WTC11 (cell line): ENCODE measurements at regions not wholly inside any gene's neighbourhood (a gene's known extent, or its start where the extent isn't known, plus 50 kb on each side); places are given as distances from the start of the nearest gene placed in this dataset.
"Not testable (repeated sequence)": the region's sequence is repeated elsewhere in the genome, so short reads cannot be mapped to it uniquely, and the experiment has no call there.

Experiments
- ATAC-seq: fragments of 200-7000 bp; cut with Tn5 transposase; 2 replicates; pipeline ENCODE4 v1.10.0; 2021; ENCODE audit warnings: mild to moderate bottlenecking, moderate library complexity
- CTCF ChIA-PET: fragments of 300-600 bp; sonication (Branson Sonifier 250); formaldehyde crosslinking; loops from one replicate; lab custom pipeline; 2021; ENCODE audit warnings: antibody characterized with exemption; lab: Charles Lee
- POLR2A ChIA-PET: fragments of 350-600 bp; sonication (Branson Sonifier 250); formaldehyde crosslinking; loops from one replicate; lab custom pipeline; 2021; ENCODE audit warnings: antibody characterized with exemption; lab: Charles Lee
- DNase-seq: peaks from one replicate; pipeline ENCODE4 v3.0.0; 2021; ENCODE audit warnings: low spot score
- H3K27ac Mint-ChIP-seq: 2 replicates; pipeline ENCODE4 v1.8.0; 2021; ENCODE audit warnings: mixed read lengths
- H3K27me3 Mint-ChIP-seq: 2 replicates; pipeline ENCODE4 v1.8.0; 2021; ENCODE audit warnings: low read depth, mild to moderate bottlenecking, moderate library complexity, mixed read lengths
- H3K36me3 Mint-ChIP-seq: 2 replicates; pipeline ENCODE4 v1.8.0; 2021; ENCODE audit warnings: mixed read lengths
- H3K4me1 Mint-ChIP-seq: 2 replicates; pipeline ENCODE4 v1.8.0; 2022; ENCODE audit warnings: mixed read lengths
- H3K4me3 Mint-ChIP-seq: 2 replicates; pipeline ENCODE4 v1.8.0; 2021; ENCODE audit warnings: mild to moderate bottlenecking, moderate library complexity, mixed read lengths
- H3K9me3 Mint-ChIP-seq: 2 replicates; pipeline ENCODE4 v1.8.0; 2021; ENCODE audit warnings: mixed read lengths
- CBFB ChIP-seq: sonication (generic); formaldehyde crosslinking; IDR thresholded peaks from 2 replicates; pipeline ENCODE4 v1.8.1; 2022; ENCODE audit warnings: mild to moderate bottlenecking, low read depth, missing genetic modification reagents
- E2F1 ChIP-seq: sonication (generic); formaldehyde crosslinking; IDR thresholded peaks from 2 replicates; pipeline ENCODE4 v1.8.0; 2022; ENCODE audit warnings: mild to moderate bottlenecking, missing genetic modification reagents
- ETV6 ChIP-seq: sonication (generic); formaldehyde crosslinking; IDR thresholded peaks from 2 replicates; pipeline ENCODE4 v1.8.1; 2022; ENCODE audit warnings: mild to moderate bottlenecking, missing genetic modification reagents
- FOXK1 ChIP-seq: sonication (generic); formaldehyde crosslinking; IDR thresholded peaks from 2 replicates; pipeline ENCODE4 v1.8.0; 2022; ENCODE audit warnings: mild to moderate bottlenecking, moderate library complexity, missing genetic modification reagents
- FOXP1 ChIP-seq: sonication (generic); formaldehyde crosslinking; IDR thresholded peaks from 2 replicates; pipeline ENCODE4 v1.8.0; 2022; ENCODE audit warnings: missing genetic modification reagents, mild to moderate bottlenecking, moderate library complexity, borderline replicate concordance
- GABPB1 ChIP-seq: sonication (generic); formaldehyde crosslinking; IDR thresholded peaks from 2 replicates; pipeline ENCODE4 v1.8.1; 2023; ENCODE audit warnings: mild to moderate bottlenecking, missing genetic modification reagents
- GRHL2 ChIP-seq: fragments of 250-450 bp; sonication (Bioruptor Pico); IDR thresholded peaks from 2 replicates; pipeline ENCODE4 v1.8.0; 2022; ENCODE audit warnings: mild to moderate bottlenecking, moderate library complexity; ENCODE audit not compliant: insufficient replicate concordance, severe bottlenecking
- HMGA2 ChIP-seq: fragments of 250-450 bp; sonication (Bioruptor Pico); IDR thresholded peaks from 2 replicates; pipeline ENCODE4 v1.4.0; 2021; ENCODE audit warnings: mild to moderate bottlenecking, moderate library complexity
- IRF2 ChIP-seq: sonication (generic); formaldehyde crosslinking; IDR thresholded peaks from 2 replicates; pipeline ENCODE4 v1.8.0; 2022; ENCODE audit warnings: low read depth, missing genetic modification reagents, borderline replicate concordance
- KAT7 ChIP-seq: sonication (generic); formaldehyde crosslinking; IDR thresholded peaks from 2 replicates; pipeline ENCODE4 v1.8.1; 2023; ENCODE audit warnings: missing genetic modification reagents, mild to moderate bottlenecking, borderline replicate concordance
- MXD4 ChIP-seq: fragments of 250-450 bp; sonication (Bioruptor Pico); IDR thresholded peaks from 2 replicates; pipeline ENCODE4 v1.8.0; 2021; ENCODE audit warnings: mild to moderate bottlenecking, moderate library complexity, borderline replicate concordance
- MYBL2 ChIP-seq: sonication (generic); formaldehyde crosslinking; IDR thresholded peaks from 2 replicates; pipeline ENCODE4 v1.8.1; 2023; ENCODE audit warnings: mild to moderate bottlenecking, moderate library complexity, missing genetic modification reagents
- NFE2L1 ChIP-seq: sonication (generic); formaldehyde crosslinking; IDR thresholded peaks from 2 replicates; pipeline ENCODE4 v1.8.1; 2023; ENCODE audit warnings: missing genetic modification reagents
- NFYB ChIP-seq: sonication (generic); formaldehyde crosslinking; conservative IDR thresholded peaks from 2 replicates; pipeline ENCODE4 v1.8.0; 2022; ENCODE audit warnings: low read depth, missing genetic modification reagents
- PREB ChIP-seq: sonication (generic); formaldehyde crosslinking; IDR thresholded peaks from 2 replicates; pipeline ENCODE4 v1.8.1; 2022; ENCODE audit warnings: mild to moderate bottlenecking, missing genetic modification reagents, moderate library complexity, borderline replicate concordance
- PRRX2 ChIP-seq: fragments of 250-450 bp; sonication (Bioruptor Pico); IDR thresholded peaks from 2 replicates; pipeline ENCODE4 v1.8.0; 2021; ENCODE audit warnings: mild to moderate bottlenecking
- TCF7 ChIP-seq: sonication (generic); formaldehyde crosslinking; IDR thresholded peaks from 2 replicates; pipeline ENCODE4 v1.8.0; 2022; ENCODE audit warnings: mild to moderate bottlenecking, low read depth, missing genetic modification reagents, moderate library complexity
- TP53 ChIP-seq: sonication (generic); formaldehyde crosslinking; IDR thresholded peaks from 2 replicates; pipeline ENCODE4 v1.8.1; 2023; ENCODE audit warnings: mild to moderate bottlenecking, missing genetic modification reagents
- ZBTB21 ChIP-seq: sonication (generic); formaldehyde crosslinking; IDR thresholded peaks from 2 replicates; pipeline ENCODE4 v1.8.1; 2023; ENCODE audit warnings: mild to moderate bottlenecking, missing genetic modification reagents, borderline replicate concordance
- ZMAT4 ChIP-seq: fragments of 250-450 bp; sonication (Bioruptor Pico); IDR thresholded peaks from 2 replicates; pipeline ENCODE4 v1.9.0; 2021; ENCODE audit warnings: mild to moderate bottlenecking
- ZNF121 ChIP-seq: sonication (generic); formaldehyde crosslinking; IDR thresholded peaks from 2 replicates; pipeline ENCODE4 v1.8.0; 2023; ENCODE audit warnings: missing genetic modification reagents
- ZNF281 ChIP-seq: sonication (generic); formaldehyde crosslinking; IDR thresholded peaks from 2 replicates; pipeline ENCODE4 v1.8.0; 2023; ENCODE audit warnings: mild to moderate bottlenecking, missing genetic modification reagents
- ZNF425 ChIP-seq: fragments of 250-450 bp; sonication (Bioruptor Pico); conservative IDR thresholded peaks from 2 replicates; pipeline ENCODE4 v1.9.0; 2021; ENCODE audit warnings: mild to moderate bottlenecking

- Mint-ChIP-seq H3K36me3 (peaks cover 15% of the 10 kb centered on the region), H3K4me1 (peaks cover 22% of the 10 kb centered on the region), H3K27me3 (peaks cover 2% of the 10 kb centered on the region; the same call in 1 of the 2 replicates), H3K9me3 (peaks cover 20% of the 10 kb centered on the region), H3K4me3 (no peak overlapping the region; the same call in 1 of the 2 replicates), H3K27ac (no peak overlapping the region)
- DNase-seq (no peak), ATAC-seq (no peak)
- ChIA-PET POLR2A (no interaction called here), CTCF (interaction anchor here (1.4 to 2.8 kb wide), 2 partner anchors 11 to 84 kb away, joined by 6 to 9 read pairs; no protein-coding TSS in a partner anchor)
- TF ChIP-seq ZNF425 (CRISPR knock-in tag), result no peak
- no peak for TF ChIP-seq IRF2 (CRISPR knock-in tag)
- no peak for TF ChIP-seq TCF7 (CRISPR knock-in tag)
- no peak for TF ChIP-seq MYBL2 (CRISPR knock-in tag)
- no peak for TF ChIP-seq HMGA2 (CRISPR knock-in tag)
Measured at GRCh38 chr9:33708441-33708840, 86.9 kb upstream of the PRSS3 start.

GRCh38 chr9:33709269-33709668 lies 86.1 kb upstream of the PRSS3 start:
- Mint-ChIP-seq H3K4me3 (no peak overlapping the region), H3K36me3 (peaks cover 15% of the 10 kb centered on the region)
- CTCF ChIA-PET, result interaction anchor here (0.6 to 2.8 kb wide), 3 partner anchors 10 to 258 kb away, joined by 4 to 9 read pairs (median 6); no protein-coding TSS in a partner anchor
- TF ChIP-seq GRHL2, result no peak
- no peak for TF ChIP-seq CBFB (CRISPR knock-in tag)
- no peak for TF ChIP-seq MXD4 (CRISPR knock-in tag)
- no peak for TF ChIP-seq ZBTB21
- no peak for TF ChIP-seq FOXP1 (CRISPR knock-in tag)
- no peak for TF ChIP-seq ETV6
- no peak for TF ChIP-seq E2F1 (CRISPR knock-in tag)
- no peak for TF ChIP-seq ZNF425 (CRISPR knock-in tag)
- TF ChIP-seq NFYB (CRISPR knock-in tag), result no peak
- no peak for TF ChIP-seq ZMAT4 (CRISPR knock-in tag)
- TF ChIP-seq NFE2L1 (CRISPR knock-in tag), result no peak
- no peak for TF ChIP-seq PRRX2
- TF ChIP-seq TP53 (CRISPR knock-in tag), result no peak
- TF ChIP-seq KAT7, result no peak
- TF ChIP-seq FOXK1 (CRISPR knock-in tag), result no peak
- TF ChIP-seq ZNF121, result no peak
- TF ChIP-seq ZNF281 (CRISPR knock-in tag), result no peak
- no peak for TF ChIP-seq GABPB1 (CRISPR knock-in tag)
- TF ChIP-seq PREB (CRISPR knock-in tag), result no peak
- TF ChIP-seq, all 79 proteins: peak for 0
- ATAC-seq (no peak), DNase-seq (no peak)
- Mint-ChIP-seq H3K27me3 (peaks cover 2% of the 10 kb centered on the region; the same call in 1 of the 2 replicates), H3K9me3 (peaks cover 20% of the 10 kb centered on the region), H3K4me1 (peaks cover 19% of the 10 kb centered on the region), H3K27ac (no peak overlapping the region)
- POLR2A ChIA-PET, result interaction anchor here (0.6 kb wide), 1 partner anchor 162 kb away, joined by 3 read pairs; no protein-coding TSS in a partner anchor

GRCh38 chr9:33711418-33711817 lies 83.9 kb upstream of the PRSS3 start:
- Mint-ChIP-seq H3K36me3 (peaks cover 15% of the 10 kb centered on the region), H3K4me1 (peaks cover 19% of the 10 kb centered on the region), H3K9me3 (peaks cover 20% of the 10 kb centered on the region)
- ATAC-seq, POLR2A ChIA-PET, CTCF ChIA-PET, DNase-seq, H3K27me3 Mint-ChIP-seq, H3K27ac Mint-ChIP-seq, H3K4me3 Mint-ChIP-seq: not testable (repeated sequence)
